HG02943 (cell line): ENCODE measurements at regions not wholly inside any gene's neighbourhood (a gene's known extent, or its start where the extent isn't known, plus 50 kb on each side); places are given as distances from the start of the nearest gene placed in this dataset.
"Not testable (repeated sequence)": the region's sequence is repeated elsewhere in the genome, so short reads cannot be mapped to it uniquely, and the experiment has no call there.

Experiments
- ATAC-seq: cut with Tn5 transposase; IDR thresholded peaks from one replicate; pipeline ENCODE4 v1.9.1; 2021; ENCODE audit warnings: mild to moderate bottlenecking, low read depth, moderate library complexity; ENCODE audit not compliant: unreplicated experiment

- no peak for ATAC-seq
These were observed 163.6 kb upstream of the DYRK2 start for GRCh38 chr12:67484791-67485480.

GRCh38 chr12:67486671-67487070 lies 161.9 kb upstream of the DYRK2 start:
- ATAC-seq: no peak

GRCh38 chr12:67488349-67488748 lies 160.2 kb upstream of the DYRK2 start:
- not testable (repeated sequence) for ATAC-seq

GRCh38 chr12:67489007-67489406 lies 159.5 kb upstream of the DYRK2 start:
- ATAC-seq: no peak

- ATAC-seq: no peak
These were observed 152.0 kb upstream of the DYRK2 start for GRCh38 chr12:67496581-67496980.

- no peak for ATAC-seq
These were observed 149.6 kb upstream of the DYRK2 start for GRCh38 chr12:67498991-67499390.

GRCh38 chr12:67501362-67501761 lies 147.2 kb upstream of the DYRK2 start:
- ATAC-seq: no peak

GRCh38 chr12:67504026-67504425 lies 144.5 kb upstream of the DYRK2 start:
- ATAC-seq: no peak

GRCh38 chr12:67506739-67507138 lies 141.8 kb upstream of the DYRK2 start:
- ATAC-seq: no peak

GRCh38 chr12:67508830-67509229 lies 139.7 kb upstream of the DYRK2 start:
- no peak for ATAC-seq

- no peak for ATAC-seq
These were observed 138.7 kb upstream of the DYRK2 start for GRCh38 chr12:67509666-67510386.

- ATAC-seq: no peak
These were observed 136.5 kb upstream of the DYRK2 start for GRCh38 chr12:67512061-67512460.

- no peak for ATAC-seq
These were observed 134.0 kb upstream of the DYRK2 start for GRCh38 chr12:67514502-67514901.

- peak; percentile 92 for ATAC-seq
These were observed 132.7 kb upstream of the DYRK2 start for GRCh38 chr12:67515679-67516340.

- ATAC-seq: no peak
These were observed 131.2 kb upstream of the DYRK2 start for GRCh38 chr12:67517181-67517887.

GRCh38 chr12:67519484-67520433 lies 128.8 kb upstream of the DYRK2 start:
- no peak for ATAC-seq

GRCh38 chr12:67520606-67521005 lies 127.9 kb upstream of the DYRK2 start:
- no peak for ATAC-seq

- ATAC-seq: no peak
These were observed 126.3 kb upstream of the DYRK2 start for GRCh38 chr12:67522222-67522621.

GRCh38 chr12:67523538-67523937 lies 125.0 kb upstream of the DYRK2 start:
- no peak for ATAC-seq
